Cardiac muscle cell (in vitro differentiated cells and primary cell): ENCODE measurements at regions not wholly inside any gene's neighbourhood (a gene's known extent, or its start where the extent isn't known, plus 50 kb on each side); places are given as distances from the start of the nearest gene placed in this dataset.
"Not testable (repeated sequence)": the region's sequence is repeated elsewhere in the genome, so short reads cannot be mapped to it uniquely, and the experiment has no call there.

Source experiments
- DNase-seq, 2 donors: peaks; one replicate each; pipeline versions ENCODE4 v3.0.0 to v3.0.0-alpha.2; 2010 to 2017; ENCODE audit warnings: low read depth in 1 of 2, low spot score in 1 of 2
- H3K27ac ChIP-seq: fragments of 200-600 bp; sonication (generic); 2 replicates; pipeline ENCODE4 v1.5.1; 2016
- H3K27me3 ChIP-seq: fragments of 200-600 bp; sonication (generic); 2 replicates; pipeline ENCODE4 v1.6.0; 2016; ENCODE audit warnings: control low read depth
- H3K36me3 ChIP-seq: fragments of 200-600 bp; sonication (generic); 2 replicates; pipeline ENCODE4 v1.5.1; 2016; ENCODE audit warnings: control low read depth
- H3K4me1 ChIP-seq: fragments of 200-600 bp; sonication (generic); 2 replicates; pipeline ENCODE4 v1.8.1; 2017; ENCODE audit warnings: low read depth, mild to moderate bottlenecking, mixed run types
- H3K4me3 ChIP-seq: fragments of 200-600 bp; sonication (generic); 2 replicates; pipeline ENCODE4 v1.5.1; 2016; ENCODE audit warnings: mild to moderate bottlenecking
- H3K9me3 ChIP-seq: fragments of 200-600 bp; sonication (generic); 2 replicates; pipeline ENCODE4 v1.5.1; 2017; ENCODE audit warnings: low read depth, mild to moderate bottlenecking, control low read depth
- CTCF ChIP-seq: IDR thresholded peaks from 2 replicates; pipeline ENCODE4 v1.5.1; 2012; ENCODE audit warnings: low read depth, mild to moderate bottlenecking, low read length

GRCh38 chr9:32177396-32177795 is 207.0 kb upstream of the ACO1 start:
- no peaks in the 10 kb centered on the region for H3K9me3 ChIP-seq
- no peak for TF ChIP-seq CTCF
- H3K4me3 ChIP-seq: no peak overlapping the region
- H3K27me3 ChIP-seq: no peaks in the 10 kb centered on the region
- DNase-seq: peak in 1 of 2 donors; percentile 1
- no peaks in the 10 kb centered on the region for H3K36me3 ChIP-seq
- no peaks in the 10 kb centered on the region for H3K4me1 ChIP-seq
- no peak overlapping the region for H3K27ac ChIP-seq

- TF ChIP-seq CTCF: no peak
- Histone ChIP-seq H3K27me3 (no peaks in the 10 kb centered on the region), H3K9me3 (no peaks in the 10 kb centered on the region), H3K36me3 (no peaks in the 10 kb centered on the region), H3K4me1 (no peaks in the 10 kb centered on the region), H3K4me3 (no peak overlapping the region), H3K27ac (no peak overlapping the region)
- no peak for DNase-seq
Measured at GRCh38 chr9:32180597-32180996, 203.8 kb upstream of the ACO1 start.

- H3K27ac ChIP-seq: no peak overlapping the region
- H3K36me3 ChIP-seq: no peaks in the 10 kb centered on the region
- no peaks in the 10 kb centered on the region for H3K4me1 ChIP-seq
- no peak for DNase-seq
- H3K27me3 ChIP-seq: no peaks in the 10 kb centered on the region
- no peak for TF ChIP-seq CTCF
- no peaks in the 10 kb centered on the region for H3K9me3 ChIP-seq
- H3K4me3 ChIP-seq: no peak overlapping the region
Measured at GRCh38 chr9:32200241-32200640, 184.2 kb upstream of the ACO1 start.

GRCh38 chr9:32200896-32201295 is 183.5 kb upstream of the ACO1 start:
- Histone ChIP-seq H3K9me3 (no peaks in the 10 kb centered on the region), H3K27ac (no peak overlapping the region), H3K36me3 (no peaks in the 10 kb centered on the region), H3K4me1 (no peaks in the 10 kb centered on the region), H3K4me3 (no peak overlapping the region), H3K27me3 (no peaks in the 10 kb centered on the region)
- DNase-seq: no peak
- TF ChIP-seq CTCF: no peak

GRCh38 chr9:32209164-32209563 is 175.3 kb upstream of the ACO1 start:
- not testable (repeated sequence) for H3K4me3 ChIP-seq, DNase-seq, H3K27ac ChIP-seq, H3K27me3 ChIP-seq, H3K9me3 ChIP-seq, H3K4me1 ChIP-seq, H3K36me3 ChIP-seq

- no peak for TF ChIP-seq CTCF
- Histone ChIP-seq H3K27me3 (no peaks in the 10 kb centered on the region), H3K4me3 (no peak overlapping the region), H3K27ac (no peak overlapping the region), H3K9me3 (no peaks in the 10 kb centered on the region), H3K36me3 (no peaks in the 10 kb centered on the region), H3K4me1 (no peaks in the 10 kb centered on the region)
- no peak for DNase-seq
Measured at GRCh38 chr9:32218100-32218767, 166.2 kb upstream of the ACO1 start.
